SK-N-SH (cell line): ENCODE measurements at regions not wholly inside any gene's neighbourhood (a gene's known extent, or its start where the extent isn't known, plus 50 kb on each side); places are given as distances from the start of the nearest gene placed in this dataset.

Experiments
- CTCF ChIA-PET: fragments of 300-600, 350-600 bp; formaldehyde crosslinking; extraction: SDS; loops from one replicate; lab custom pipeline; 2021; lab: Yijun Ruan, JAX
- POLR2A ChIA-PET: fragments of 350-600 bp; sonication (Branson Sonifier 250); formaldehyde crosslinking; extraction: SDS; loops from one replicate; lab custom pipeline; 2020; ENCODE audit warnings: antibody characterized with exemption, inconsistent platforms; lab: Yijun Ruan, JAX
- DNase-seq: peaks from one replicate; pipeline ENCODE4 v3.0.0; 2012
- H2AFZ ChIP-seq: fragments of 200-600 bp; sonication (generic); 2 replicates; pipeline ENCODE4 v1.8.1; 2016; ENCODE audit warnings: antibody characterized with exemption, mild to moderate bottlenecking, low read depth
- H3F3A ChIP-seq: fragments of 200-600 bp; sonication (generic); replicated peaks from 2 replicates; pipeline ENCODE3; 2016; ENCODE audit warnings: antibody characterized with exemption, mild to moderate bottlenecking; ENCODE audit not compliant: insufficient read depth
- H3K27ac ChIP-seq, 2 experiments: fragments of 200-500 bp in 1 of 2; fragments of 200-600 bp in 1 of 2; sonication (Bioruptor generic) in 1 of 2; sonication (generic), shearing (Covaris generic) in 1 of 2; 2 replicates each; pipeline versions ENCODE4 v1.5.1 to v1.6.1; 2014 to 2016; ENCODE audit warnings: low read depth in 2 of 2, inconsistent platforms in 1 of 2, low read length in 1 of 2, mild to moderate bottlenecking in 1 of 2, mixed read lengths in 1 of 2
- H3K27me3 ChIP-seq: fragments of 200-600 bp; sonication (generic), shearing (Covaris generic); 2 replicates; pipeline ENCODE4 v1.6.1; 2016; ENCODE audit warnings: mixed run types; ENCODE audit not compliant: insufficient read depth
- H3K36me3 ChIP-seq, 2 experiments: fragments of 200-500 bp in 1 of 2; fragments of 200-600 bp in 1 of 2; sonication (Bioruptor generic) in 1 of 2; sonication (generic) in 1 of 2; replicated peaks in 1 of 2; 2 replicates each; pipeline versions ENCODE3 to v1.5.1; 2014 to 2016; ENCODE audit warnings: low read length in 1 of 2, mild to moderate bottlenecking in 1 of 2; ENCODE audit not compliant: insufficient read depth in 2 of 2, control insufficient read depth in 1 of 2
- H3K4me1 ChIP-seq, 2 experiments: fragments of 200-500 bp in 1 of 2; fragments of 200-600 bp in 1 of 2; sonication (Bioruptor generic) in 1 of 2; sonication (generic), shearing (Covaris generic) in 1 of 2; 2 replicates each; pipeline versions ENCODE4 v1.5.1 to v1.6.1; 2014 to 2016; ENCODE audit warnings: low read depth in 1 of 2, low read length in 1 of 2, mixed run types in 1 of 2; ENCODE audit not compliant: insufficient read depth in 2 of 2, control insufficient read depth in 1 of 2
- H3K4me2 ChIP-seq: fragments of 200-600 bp; sonication (generic), shearing (Covaris generic); 2 replicates; pipeline ENCODE4 v1.6.1; 2017; ENCODE audit warnings: mixed run types
- H3K4me3 ChIP-seq, 2 experiments: fragments of 200-500 bp in 1 of 2; fragments of 200-600 bp in 1 of 2; sonication (Bioruptor generic) in 1 of 2; sonication (generic), shearing (Covaris generic) in 1 of 2; 2 replicates each; pipeline versions ENCODE4 v1.5.1 to v1.8.1; 2014 to 2016; ENCODE audit warnings: low read depth in 2 of 2, inconsistent platforms in 1 of 2, low read length in 1 of 2, mild to moderate bottlenecking in 1 of 2, mixed read lengths in 1 of 2, moderate library complexity in 1 of 2
- H3K79me2 ChIP-seq: fragments of 200-600 bp; sonication (generic); 2 replicates; pipeline ENCODE4 v1.8.1; 2017; ENCODE audit warnings: mild to moderate bottlenecking; ENCODE audit not compliant: insufficient read depth
- H3K9ac ChIP-seq: fragments of 200-600 bp; sonication (generic); 2 replicates; pipeline ENCODE4 v1.6.1; 2017; ENCODE audit warnings: mixed run types
- H3K9me2 ChIP-seq: fragments of 200-600 bp; sonication (generic); 2 replicates; pipeline ENCODE4 v1.6.1; 2017; ENCODE audit warnings: mixed run types
- H3K9me3 ChIP-seq: fragments of 200-600 bp; sonication (generic); 2 replicates; pipeline ENCODE4 v1.6.1; 2017; ENCODE audit warnings: mixed run types, mild to moderate bottlenecking, moderate library complexity
- H4K20me1 ChIP-seq: fragments of 200-600 bp; sonication (generic); 2 replicates; pipeline ENCODE4 v1.6.1; 2017; ENCODE audit warnings: mild to moderate bottlenecking, mixed run types; ENCODE audit not compliant: insufficient read depth
- CHD2 ChIP-seq: fragments of 150-350 bp; IDR thresholded peaks from 2 replicates; pipeline ENCODE4 v1.6.1; 2018; ENCODE audit warnings: low read length; ENCODE audit not compliant: partially characterized antibody
- CTCF ChIP-seq: fragments of 200-600 bp; sonication (generic); IDR thresholded peaks from 2 replicates; pipeline ENCODE4 v1.6.1; 2017; ENCODE audit warnings: antibody characterized with exemption, mild to moderate bottlenecking, moderate library complexity
- EZH2phosphoT487 ChIP-seq: fragments of 200-600 bp; sonication (generic); IDR thresholded peaks from 2 replicates; pipeline ENCODE4 v1.6.1; 2017; ENCODE audit warnings: low read depth, mixed run types, mild to moderate bottlenecking, antibody characterized with exemption, moderate library complexity, borderline replicate concordance
- FOXM1 ChIP-seq: IDR thresholded peaks from 2 replicates; pipeline ENCODE4 v1.4.0; 2012; ENCODE audit warnings: low read depth, mild to moderate bottlenecking
- GABPA ChIP-seq: IDR thresholded peaks from 2 replicates; pipeline ENCODE4 v1.4.0; 2012; ENCODE audit warnings: low read depth, mild to moderate bottlenecking
- MAX ChIP-seq: IDR thresholded peaks from 2 replicates; pipeline ENCODE4 v1.4.0; 2012; ENCODE audit warnings: low read depth
- MEF2A ChIP-seq: IDR thresholded peaks from 2 replicates; pipeline ENCODE4 v1.4.0; 2012; ENCODE audit warnings: low read depth, borderline replicate concordance
- MXI1 ChIP-seq: IDR thresholded peaks from 2 replicates; pipeline ENCODE4 v1.6.1; 2012; ENCODE audit warnings: mild to moderate bottlenecking, low read depth, low read length, improper control_type of control experiment
- POLR2AphosphoS5 ChIP-seq: IDR thresholded peaks from 2 replicates; pipeline ENCODE4 v1.6.1; 2012; ENCODE audit warnings: low read depth, low read length
- RAD21 ChIP-seq: IDR thresholded peaks from 2 replicates; pipeline ENCODE4 v1.6.1; 2012; ENCODE audit warnings: mild to moderate bottlenecking, low read length
- REST ChIP-seq: IDR thresholded peaks from 2 replicates; pipeline ENCODE4 v1.6.1; 2012; ENCODE audit warnings: mild to moderate bottlenecking, low read depth, low read length, moderate library complexity
- RFX5 ChIP-seq: IDR thresholded peaks from 2 replicates; pipeline ENCODE4 v1.6.1; 2012; ENCODE audit warnings: mild to moderate bottlenecking, improper control_type of control experiment, low read length
- RXRA ChIP-seq: IDR thresholded peaks from 2 replicates; pipeline ENCODE4 v1.4.0; 2012; ENCODE audit warnings: low read depth, mild to moderate bottlenecking, borderline replicate concordance
- SMC3 ChIP-seq: IDR thresholded peaks from 2 replicates; pipeline ENCODE4 v1.6.1; 2012; ENCODE audit warnings: low read depth, low read length, improper control_type of control experiment
- USF2 ChIP-seq: fragments of 150-350 bp; IDR thresholded peaks from 2 replicates; pipeline ENCODE4 v1.6.1; 2017; ENCODE audit warnings: antibody characterized with exemption, low read length, low read depth, borderline replicate concordance
- YY1 ChIP-seq: IDR thresholded peaks from 2 replicates; pipeline ENCODE4 v1.4.0; 2012; ENCODE audit warnings: low read depth, mild to moderate bottlenecking
- WGBS: methylation state at CpG from one replicate; pipeline ENCODE4 v1.1.6; 2017; ENCODE audit warnings: low lambda C conversion rate; 5-methylcytosine and 5-hydroxymethylcytosine counted together
- TF ChIP-seq, protein P1 (sequence below): IDR thresholded peaks from 2 replicates; pipeline ENCODE4 v1.4.0; 2012; ENCODE audit warnings: low read depth, borderline replicate concordance

DNA sequence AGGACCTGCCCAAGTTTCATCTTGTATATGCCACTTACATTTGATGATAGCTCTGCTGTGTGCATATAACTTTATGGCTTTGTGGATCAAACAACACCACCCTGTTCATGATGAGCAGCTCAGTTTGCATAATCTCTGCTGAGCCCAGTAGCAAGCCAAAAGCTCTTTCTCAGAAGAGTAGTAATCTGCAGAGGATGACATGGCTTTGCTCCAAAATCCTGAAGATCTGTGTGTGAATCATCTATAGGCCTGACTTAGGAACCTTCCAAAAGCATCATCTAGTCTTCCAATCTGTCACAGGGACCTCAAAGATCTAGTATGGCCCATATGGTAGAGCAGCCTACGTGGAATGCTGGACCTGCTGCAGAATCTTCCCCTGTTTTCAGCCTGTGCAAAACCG is 394.6 kb downstream of the PSAT1 start:
- CTCF ChIA-PET = no interaction called here
- H2AFZ ChIP-seq = no peak overlapping the region
- no peak overlapping the region for H3K9ac ChIP-seq
- no peaks in the 10 kb centered on the region for H3K79me2 ChIP-seq
- H4K20me1 ChIP-seq = no peaks in the 10 kb centered on the region
- H3K27ac ChIP-seq = no peak overlapping the region
- POLR2A ChIA-PET = no interaction called here
- no peaks in the 10 kb centered on the region for H3K27me3 ChIP-seq
- no peaks in the 10 kb centered on the region for H3K9me2 ChIP-seq
- WGBS = 89% methylated on average over 2 of the region's 2 CpGs
- H3K4me1 ChIP-seq = 0 out of 4 replicates have a peak, but pooled peaks cover 0 to 6% of the 10 kb centered on the region in 2 experiments
- no peaks in the 10 kb centered on the region for H3K9me3 ChIP-seq
- no peak for TF ChIP-seq EZH2phosphoT487
- TF ChIP-seq YY1 = no peak
- no peak for TF ChIP-seq REST
- no peak for TF ChIP-seq GABPA
- TF ChIP-seq RXRA = no peak
- TF ChIP-seq MAX = no peak
- TF ChIP-seq POLR2AphosphoS5 = no peak
- TF ChIP-seq FOXM1 = no peak
- no peak for TF ChIP-seq USF2
- TF ChIP-seq CTCF = no peak
- no peak for TF ChIP-seq MXI1
- no peak for TF ChIP-seq CHD2
- no peak for TF ChIP-seq SMC3
- TF ChIP-seq RAD21 = no peak
- no peak for TF ChIP-seq RFX5
- TF ChIP-seq, protein P1, sequence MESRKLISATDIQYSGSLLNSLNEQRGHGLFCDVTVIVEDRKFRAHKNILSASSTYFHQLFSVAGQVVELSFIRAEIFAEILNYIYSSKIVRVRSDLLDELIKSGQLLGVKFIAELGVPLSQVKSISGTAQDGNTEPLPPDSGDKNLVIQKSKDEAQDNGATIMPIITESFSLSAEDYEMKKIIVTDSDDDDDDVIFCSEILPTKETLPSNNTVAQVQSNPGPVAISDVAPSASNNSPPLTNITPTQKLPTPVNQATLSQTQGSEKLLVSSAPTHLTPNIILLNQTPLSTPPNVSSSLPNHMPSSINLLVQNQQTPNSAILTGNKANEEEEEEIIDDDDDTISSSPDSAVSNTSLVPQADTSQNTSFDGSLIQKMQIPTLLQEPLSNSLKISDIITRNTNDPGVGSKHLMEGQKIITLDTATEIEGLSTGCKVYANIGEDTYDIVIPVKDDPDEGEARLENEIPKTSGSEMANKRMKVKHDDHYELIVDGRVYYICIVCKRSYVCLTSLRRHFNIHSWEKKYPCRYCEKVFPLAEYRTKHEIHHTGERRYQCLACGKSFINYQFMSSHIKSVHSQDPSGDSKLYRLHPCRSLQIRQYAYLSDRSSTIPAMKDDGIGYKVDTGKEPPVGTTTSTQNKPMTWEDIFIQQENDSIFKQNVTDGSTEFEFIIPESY = no peak
- no peak for TF ChIP-seq MEF2A
- H3K4me3 ChIP-seq = no peak overlapping the region
- no peak for DNase-seq
- H3K4me2 ChIP-seq = no peak overlapping the region
- H3K36me3 ChIP-seq = no peaks in the 10 kb centered on the region
- H3F3A ChIP-seq = no peaks in the 10 kb centered on the region
